ENCODE measurements at regions not wholly inside any gene's neighbourhood (a gene's known extent, or its start where the extent isn't known, plus 50 kb on each side); places are given as distances from the start of the nearest gene placed in this dataset.
"Not testable (repeated sequence)": the region's sequence is repeated elsewhere in the genome, so short reads cannot be mapped to it uniquely, and the experiment has no call there.

- ATAC-seq (ENCODE audit: low FRiP score) (no peak), DNase-seq (no peak)
- H3K27me3 ChIP-seq (ENCODE audit: control insufficient read depth in 1 of 2, insufficient read depth in 2 of 2, low read length in 1 of 2) = no peaks in the 10 kb centered on the region
- H3K36me3 ChIP-seq (ENCODE audit: control insufficient read depth in 1 of 2, insufficient read depth in 2 of 2, low read length in 1 of 2) = no peaks in the 10 kb centered on the region
- 50 to 51% methylated on average over 2 of the region's 2 CpGs for WGBS, 2 donors
- no peak overlapping the region for H3K4me3 ChIP-seq (ENCODE audit: low read length in 2 of 2)
- intact Hi-C loops (cut with DNase I) = no loop called here
- no peaks in the 10 kb centered on the region for H3K4me1 ChIP-seq (ENCODE audit: control insufficient read depth in 1 of 2, insufficient read depth in 2 of 2, low read length in 2 of 2)
- H3K27ac ChIP-seq (ENCODE audit: low read depth in 1 of 2, low read length in 2 of 2) = no peak overlapping the region
- no peaks in the 10 kb centered on the region for H3K9me3 ChIP-seq (ENCODE audit: control insufficient read depth, low read length)
These were observed 807.0 kb upstream of the SLITRK6 start for GRCh38 chr13:86606264-86606663.

GRCh38 chr13:86608701-86609100 lies 809.5 kb upstream of the SLITRK6 start:
- WGBS, 2 donors = 92 to 97% methylated on average over 2 of the region's 2 CpGs
- no peaks in the 10 kb centered on the region for H3K4me1 ChIP-seq (ENCODE audit: control insufficient read depth in 1 of 2, insufficient read depth in 2 of 2, low read length in 2 of 2)
- no peaks in the 10 kb centered on the region for H3K9me3 ChIP-seq (ENCODE audit: control insufficient read depth, low read length)
- DNase-seq (no peak), ATAC-seq (ENCODE audit: low FRiP score) (no peak)
- H3K27me3 ChIP-seq (ENCODE audit: control insufficient read depth in 1 of 2, insufficient read depth in 2 of 2, low read length in 1 of 2) = no peaks in the 10 kb centered on the region
- H3K27ac ChIP-seq (ENCODE audit: low read depth in 1 of 2, low read length in 2 of 2) = no peak overlapping the region
- H3K36me3 ChIP-seq (ENCODE audit: control insufficient read depth in 1 of 2, insufficient read depth in 2 of 2, low read length in 1 of 2) = no peaks in the 10 kb centered on the region
- intact Hi-C loops (cut with DNase I) = no loop called here
- H3K4me3 ChIP-seq (ENCODE audit: low read length in 2 of 2) = no peak overlapping the region

GRCh38 chr13:86633346-86633745 lies 834.1 kb upstream of the SLITRK6 start:
- Histone ChIP-seq H3K4me1 (ENCODE audit: control insufficient read depth in 1 of 2, insufficient read depth in 2 of 2, low read length in 2 of 2) (no peaks in the 10 kb centered on the region), H3K4me3 (ENCODE audit: low read length in 2 of 2) (no peak overlapping the region), H3K36me3 (ENCODE audit: control insufficient read depth in 1 of 2, insufficient read depth in 2 of 2, low read length in 1 of 2) (no peaks in the 10 kb centered on the region), H3K27me3 (ENCODE audit: control insufficient read depth in 1 of 2, insufficient read depth in 2 of 2, low read length in 1 of 2) (no peaks in the 10 kb centered on the region), H3K9me3 (ENCODE audit: control insufficient read depth, low read length) (no peaks in the 10 kb centered on the region), H3K27ac (ENCODE audit: low read depth in 1 of 2, low read length in 2 of 2) (no peak overlapping the region)
- DNase-seq (no peak), ATAC-seq (ENCODE audit: low FRiP score) (no peak)
- intact Hi-C loops (cut with DNase I) = no loop called here
- 67 to 74% methylated on average over 3 of the region's 3 CpGs for WGBS, 2 donors

- ATAC-seq (ENCODE audit: low FRiP score) = not testable (repeated sequence)
These were observed 852.0 kb upstream of the SLITRK6 start for GRCh38 chr13:86651171-86651570.

GRCh38 chr13:86653009-86653408 lies 853.8 kb upstream of the SLITRK6 start:
- DNase-seq = no peak
- Histone ChIP-seq H3K4me3 (ENCODE audit: low read length in 2 of 2) (no peak overlapping the region), H3K27me3 (ENCODE audit: control insufficient read depth in 1 of 2, insufficient read depth in 2 of 2, low read length in 1 of 2) (no peaks in the 10 kb centered on the region), H3K9me3 (ENCODE audit: control insufficient read depth, low read length) (no peaks in the 10 kb centered on the region), H3K36me3 (ENCODE audit: control insufficient read depth in 1 of 2, insufficient read depth in 2 of 2, low read length in 1 of 2) (no peaks in the 10 kb centered on the region), H3K27ac (ENCODE audit: low read depth in 1 of 2, low read length in 2 of 2) (no peak overlapping the region), H3K4me1 (ENCODE audit: control insufficient read depth in 1 of 2, insufficient read depth in 2 of 2, low read length in 2 of 2) (no peaks in the 10 kb centered on the region)
- intact Hi-C loops (cut with DNase I) = no loop called here
- ATAC-seq (ENCODE audit: low FRiP score) = no peak

More at GRCh38 chr13:86651171-86651570, 852.0 kb upstream of the SLITRK6 start:
- H3K36me3 ChIP-seq (ENCODE audit: control insufficient read depth in 1 of 2, insufficient read depth in 2 of 2, low read length in 1 of 2); DNase-seq; H3K9me3 ChIP-seq (ENCODE audit: control insufficient read depth, low read length); H3K4me1 ChIP-seq (ENCODE audit: control insufficient read depth in 1 of 2, insufficient read depth in 2 of 2, low read length in 2 of 2); intact Hi-C loops (cut with DNase I); H3K27me3 ChIP-seq (ENCODE audit: control insufficient read depth in 1 of 2, insufficient read depth in 2 of 2, low read length in 1 of 2); H3K4me3 ChIP-seq (ENCODE audit: low read length in 2 of 2); H3K27ac ChIP-seq (ENCODE audit: low read depth in 1 of 2, low read length in 2 of 2): not testable (repeated sequence)
- WGBS, 2 donors = 50 to 55% methylated on average over 5 of the region's 5 CpGs

GRCh38 chr13:86655561-86655960 lies 856.3 kb upstream of the SLITRK6 start:
- WGBS, 2 donors = 83 to 86% methylated on average over 3 of the region's 3 CpGs
- no peak for ATAC-seq (ENCODE audit: low FRiP score)
- no peaks in the 10 kb centered on the region for H3K9me3 ChIP-seq (ENCODE audit: control insufficient read depth, low read length)

GRCh38 chr13:86660090-86660489 lies 860.9 kb upstream of the SLITRK6 start:
- H3K4me3 ChIP-seq (ENCODE audit: low read length in 2 of 2) = no peak overlapping the region
- H3K9me3 ChIP-seq (ENCODE audit: control insufficient read depth, low read length) = peaks cover 1% of the 10 kb centered on the region
- no peaks in the 10 kb centered on the region for H3K4me1 ChIP-seq (ENCODE audit: control insufficient read depth in 1 of 2, insufficient read depth in 2 of 2, low read length in 2 of 2)
- H3K27me3 ChIP-seq (ENCODE audit: control insufficient read depth in 1 of 2, insufficient read depth in 2 of 2, low read length in 1 of 2) = no peaks in the 10 kb centered on the region
- no peak for DNase-seq
- intact Hi-C loops (cut with DNase I) = no loop called here
- no peak for ATAC-seq (ENCODE audit: low FRiP score)
- H3K27ac ChIP-seq (ENCODE audit: low read depth in 1 of 2, low read length in 2 of 2) = no peak overlapping the region
- H3K36me3 ChIP-seq (ENCODE audit: control insufficient read depth in 1 of 2, insufficient read depth in 2 of 2, low read length in 1 of 2) = no peaks in the 10 kb centered on the region
- WGBS, 2 donors = 72 to 83% methylated on average over 1 of the region's 1 CpG

More at GRCh38 chr13:86655561-86655960, 856.3 kb upstream of the SLITRK6 start:
- Histone ChIP-seq H3K27me3 (ENCODE audit: control insufficient read depth in 1 of 2, insufficient read depth in 2 of 2, low read length in 1 of 2) (no peaks in the 10 kb centered on the region), H3K4me3 (ENCODE audit: low read length in 2 of 2) (no peak overlapping the region), H3K36me3 (ENCODE audit: control insufficient read depth in 1 of 2, insufficient read depth in 2 of 2, low read length in 1 of 2) (no peaks in the 10 kb centered on the region), H3K4me1 (ENCODE audit: control insufficient read depth in 1 of 2, insufficient read depth in 2 of 2, low read length in 2 of 2) (no peaks in the 10 kb centered on the region), H3K27ac (ENCODE audit: low read depth in 1 of 2, low read length in 2 of 2) (no peak overlapping the region)
- intact Hi-C loops (cut with DNase I) = no loop called here
- no peak for DNase-seq

- Histone ChIP-seq H3K4me1 (ENCODE audit: control insufficient read depth in 1 of 2, insufficient read depth in 2 of 2, low read length in 2 of 2) (no peaks in the 10 kb centered on the region), H3K27me3 (ENCODE audit: control insufficient read depth in 1 of 2, insufficient read depth in 2 of 2, low read length in 1 of 2) (no peaks in the 10 kb centered on the region), H3K4me3 (ENCODE audit: low read length in 2 of 2) (no peak overlapping the region), H3K9me3 (ENCODE audit: control insufficient read depth, low read length) (peaks cover 1% of the 10 kb centered on the region), H3K36me3 (ENCODE audit: control insufficient read depth in 1 of 2, insufficient read depth in 2 of 2, low read length in 1 of 2) (no peaks in the 10 kb centered on the region), H3K27ac (ENCODE audit: low read depth in 1 of 2, low read length in 2 of 2) (no peak overlapping the region)
- DNase-seq (no peak), ATAC-seq (ENCODE audit: low FRiP score) (no peak)
- WGBS, 2 donors = 85 to 87% methylated on average over 3 of the region's 3 CpGs
- intact Hi-C loops (cut with DNase I) = no loop called here
These were observed 866.6 kb upstream of the SLITRK6 start for GRCh38 chr13:86665842-86666241.

GRCh38 chr13:86673931-86674431 lies 874.8 kb upstream of the SLITRK6 start:
- ATAC-seq (ENCODE audit: low FRiP score) (no peak), DNase-seq (no peak)
- Histone ChIP-seq H3K27me3 (ENCODE audit: control insufficient read depth in 1 of 2, insufficient read depth in 2 of 2, low read length in 1 of 2) (no peaks in the 10 kb centered on the region), H3K36me3 (ENCODE audit: control insufficient read depth in 1 of 2, insufficient read depth in 2 of 2, low read length in 1 of 2) (no peaks in the 10 kb centered on the region), H3K27ac (ENCODE audit: low read depth in 1 of 2, low read length in 2 of 2) (no peak overlapping the region), H3K4me1 (ENCODE audit: control insufficient read depth in 1 of 2, insufficient read depth in 2 of 2, low read length in 2 of 2) (no peaks in the 10 kb centered on the region), H3K9me3 (ENCODE audit: control insufficient read depth, low read length) (no peaks in the 10 kb centered on the region), H3K4me3 (ENCODE audit: low read length in 2 of 2) (no peak overlapping the region)
- intact Hi-C loops (cut with DNase I) = no loop called here
